ENCODE measurements at regions not wholly inside any gene's neighbourhood (a gene's known extent, or its start where the extent isn't known, plus 50 kb on each side); places are given as distances from the start of the nearest gene placed in this dataset.

DNA sequence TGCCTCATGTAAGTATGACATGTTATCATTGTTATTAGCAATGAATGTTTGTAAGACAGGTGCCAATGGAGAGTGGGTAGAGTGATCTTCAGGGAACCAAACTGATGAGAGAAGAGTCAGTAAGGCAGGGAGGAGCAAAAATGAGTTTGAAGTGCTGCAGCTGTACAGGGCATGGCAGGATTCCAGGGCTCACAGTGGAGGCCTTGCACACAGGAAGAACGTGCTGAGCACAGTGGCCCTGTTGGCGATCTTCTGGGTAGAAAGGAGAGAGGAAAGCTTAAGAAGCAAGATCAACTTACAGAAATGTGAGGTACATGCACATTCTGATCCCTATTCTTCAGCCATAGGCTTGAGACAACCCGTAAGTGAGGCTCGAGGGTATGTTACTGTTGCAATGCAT lies 219.3 kb upstream of the TMEM45B start:
- no peak for DNase-seq (ENCODE audit: low spot score)
- no peak for ATAC-seq (ENCODE audit: low FRiP score)
- TF ChIP-seq, protein P1, sequence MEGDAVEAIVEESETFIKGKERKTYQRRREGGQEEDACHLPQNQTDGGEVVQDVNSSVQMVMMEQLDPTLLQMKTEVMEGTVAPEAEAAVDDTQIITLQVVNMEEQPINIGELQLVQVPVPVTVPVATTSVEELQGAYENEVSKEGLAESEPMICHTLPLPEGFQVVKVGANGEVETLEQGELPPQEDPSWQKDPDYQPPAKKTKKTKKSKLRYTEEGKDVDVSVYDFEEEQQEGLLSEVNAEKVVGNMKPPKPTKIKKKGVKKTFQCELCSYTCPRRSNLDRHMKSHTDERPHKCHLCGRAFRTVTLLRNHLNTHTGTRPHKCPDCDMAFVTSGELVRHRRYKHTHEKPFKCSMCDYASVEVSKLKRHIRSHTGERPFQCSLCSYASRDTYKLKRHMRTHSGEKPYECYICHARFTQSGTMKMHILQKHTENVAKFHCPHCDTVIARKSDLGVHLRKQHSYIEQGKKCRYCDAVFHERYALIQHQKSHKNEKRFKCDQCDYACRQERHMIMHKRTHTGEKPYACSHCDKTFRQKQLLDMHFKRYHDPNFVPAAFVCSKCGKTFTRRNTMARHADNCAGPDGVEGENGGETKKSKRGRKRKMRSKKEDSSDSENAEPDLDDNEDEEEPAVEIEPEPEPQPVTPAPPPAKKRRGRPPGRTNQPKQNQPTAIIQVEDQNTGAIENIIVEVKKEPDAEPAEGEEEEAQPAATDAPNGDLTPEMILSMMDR (IDR thresholded peaks at IDR 0.05): no peak

DNA sequence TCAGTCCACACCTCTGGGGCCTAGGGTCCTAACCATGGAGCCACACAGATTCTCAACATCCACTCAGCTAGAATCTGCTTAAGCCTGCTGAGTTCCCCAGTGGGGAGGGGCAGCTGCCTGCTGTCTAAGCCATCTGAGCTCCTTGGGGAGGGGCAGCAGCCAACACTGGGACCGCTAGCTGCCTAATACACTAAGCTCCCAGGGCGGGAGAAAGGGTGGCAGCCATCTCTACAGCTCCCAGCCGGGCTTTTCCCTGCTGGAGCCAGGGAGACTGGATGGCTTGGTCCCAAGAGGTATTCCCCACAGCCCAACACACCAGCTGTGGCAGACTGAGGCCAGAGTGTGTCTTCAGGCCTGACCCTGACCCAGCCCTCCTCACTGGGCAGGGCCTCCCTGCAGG lies 217.3 kb upstream of the TMEM45B start:
- TF ChIP-seq, protein P1 (IDR thresholded peaks at IDR 0.05): no peak
- ATAC-seq (ENCODE audit: low FRiP score) (no peak), DNase-seq (ENCODE audit: low spot score) (no peak)

DNA sequence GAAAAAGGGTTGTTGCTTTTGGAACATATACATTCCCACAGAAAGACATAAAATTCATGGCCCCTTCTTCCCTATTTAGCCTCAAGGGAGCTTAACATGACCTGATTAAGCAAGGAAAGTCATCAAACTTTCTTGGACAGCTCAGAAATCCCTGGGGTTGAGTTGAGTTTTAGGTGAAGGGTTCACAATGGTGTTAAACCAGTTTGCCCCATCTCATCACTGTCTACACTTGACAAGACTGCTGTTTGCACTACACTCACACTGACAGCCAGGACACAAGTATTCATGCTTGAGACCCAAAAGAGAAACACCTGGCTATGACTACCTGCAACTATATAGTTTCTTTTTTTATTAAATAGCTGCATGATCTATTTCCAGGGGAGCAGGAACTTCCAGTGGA lies 209.8 kb upstream of the TMEM45B start:
- DNase-seq (ENCODE audit: low spot score): no peak
- TF ChIP-seq, protein P1 (IDR thresholded peaks at IDR 0.05): no peak
- no peak for ATAC-seq (ENCODE audit: low FRiP score)

- TF ChIP-seq, protein P1 (IDR thresholded peaks at IDR 0.05): no peak
- DNase-seq (ENCODE audit: low spot score): no peak
- no peak for ATAC-seq (ENCODE audit: low FRiP score)
Observed at GRCh38 chr11:129608711-129609110, 206.9 kb upstream of the TMEM45B start.

GRCh38 chr11:129610125-129610524 lies 205.5 kb upstream of the TMEM45B start:
- no peak for DNase-seq (ENCODE audit: low spot score)
- TF ChIP-seq, protein P1 (IDR thresholded peaks at IDR 0.05): no peak
- ATAC-seq (ENCODE audit: low FRiP score): no peak

- ATAC-seq (ENCODE audit: low FRiP score): no peak
- TF ChIP-seq, protein P1 (IDR thresholded peaks at IDR 0.05): no peak
- no peak for DNase-seq (ENCODE audit: low spot score)
Observed at GRCh38 chr11:129610545-129610944, 205.1 kb upstream of the TMEM45B start.

DNA sequence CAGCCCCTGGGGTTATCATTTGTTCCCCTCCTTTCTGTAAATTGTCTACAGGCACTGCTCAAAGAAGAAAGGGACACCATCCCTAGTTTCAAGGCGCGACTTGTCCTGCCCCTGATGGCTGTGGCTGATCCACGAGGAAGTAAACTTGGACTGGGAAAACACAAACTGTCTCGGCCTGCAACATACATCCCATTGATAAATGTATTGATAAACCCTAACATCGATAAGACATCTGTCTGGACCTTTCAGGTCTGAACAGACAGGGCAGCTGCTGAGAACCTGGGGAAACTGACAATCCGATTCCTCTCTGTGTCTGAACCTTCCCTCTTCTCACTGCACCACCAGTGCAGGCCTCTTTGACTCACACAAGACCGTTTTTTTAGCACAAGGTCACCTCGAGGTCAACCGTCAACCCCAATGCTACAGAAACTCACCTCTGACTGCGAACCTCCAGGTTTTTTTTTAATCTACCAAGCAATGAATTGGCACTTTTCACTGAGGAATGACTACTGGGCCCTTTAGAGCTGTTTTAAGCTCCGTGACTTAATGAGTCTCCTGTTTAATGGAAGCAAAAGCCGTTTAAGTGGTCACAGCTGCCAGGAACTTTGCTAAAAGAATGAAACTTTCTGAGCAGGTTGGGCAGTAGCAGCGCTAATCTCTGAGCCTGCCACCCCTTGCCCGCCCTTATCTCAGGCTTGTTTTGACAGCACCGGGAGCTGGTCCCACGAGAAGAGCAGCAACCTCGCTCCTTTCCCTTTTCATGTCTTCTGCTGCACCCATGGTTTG lies 203.8 kb upstream of the TMEM45B start:
- no peak for ATAC-seq (ENCODE audit: low FRiP score)
- TF ChIP-seq, protein P1 (IDR thresholded peaks at IDR 0.05): no peak
- no peak for DNase-seq (ENCODE audit: low spot score)

Measured in omental fat pad (tissue), 3 donors.